ENCODE measurements at regions not wholly inside any gene's neighbourhood (a gene's known extent, or its start where the extent isn't known, plus 50 kb on each side); places are given as distances from the start of the nearest gene placed in this dataset.

DNA sequence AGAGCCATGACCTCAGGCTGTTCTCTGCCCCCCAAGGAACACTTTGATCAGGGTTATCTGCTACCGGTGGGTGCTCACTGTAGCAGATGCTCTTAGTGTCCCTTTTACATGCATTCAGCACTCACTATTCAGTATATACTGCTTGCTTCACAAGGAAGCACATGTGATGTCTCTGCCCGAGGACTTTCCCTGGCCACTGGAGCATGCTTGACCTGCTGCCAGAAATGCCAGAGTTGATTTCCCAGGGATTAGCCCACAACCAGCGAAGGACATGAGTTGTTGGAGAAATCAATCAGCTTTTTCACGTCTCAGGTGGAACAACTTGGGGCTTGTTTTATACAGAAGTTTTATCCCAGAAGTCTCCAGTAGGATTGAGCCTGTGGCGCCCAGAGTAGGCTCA, 51.2 kb upstream of the RPS6KA3 start:
- POLR2A ChIA-PET = no interaction called here
- 21% methylated on average over 5 of the region's 5 CpGs for WGBS (ENCODE audit: low lambda C conversion rate)
- H3K9me3 ChIP-seq = no peaks in the 10 kb centered on the region
- no peaks in the 10 kb centered on the region for H3K9me2 ChIP-seq
- CTCF ChIA-PET = interaction anchor here (1.0 to 1.3 kb wide), 2 partner anchors 11 to 30 kb away, joined by 3 read pairs; no protein-coding TSS in a partner anchor
- no peak for DNase-seq
- no peak overlapping the region for H3K4me3 ChIP-seq (ENCODE audit: low read depth in 2 of 2, low read length in 1 of 2)
- no peaks in the 10 kb centered on the region for H3F3A ChIP-seq (replicated peaks; ENCODE audit: insufficient read depth)
- TF ChIP-seq FOXM1 (IDR thresholded peaks at IDR 0.05; ENCODE audit: low read depth) (no peak), FOXJ3 (CRISPR knock-in tag; IDR thresholded peaks at IDR 0.05) (no peak), FOSL2 (IDR thresholded peaks at IDR 0.05; ENCODE audit: borderline replicate concordance, low read depth) (no peak), GABPA (IDR thresholded peaks at IDR 0.05; ENCODE audit: low read depth) (no peak)
- TF ChIP-seq, protein P1, sequence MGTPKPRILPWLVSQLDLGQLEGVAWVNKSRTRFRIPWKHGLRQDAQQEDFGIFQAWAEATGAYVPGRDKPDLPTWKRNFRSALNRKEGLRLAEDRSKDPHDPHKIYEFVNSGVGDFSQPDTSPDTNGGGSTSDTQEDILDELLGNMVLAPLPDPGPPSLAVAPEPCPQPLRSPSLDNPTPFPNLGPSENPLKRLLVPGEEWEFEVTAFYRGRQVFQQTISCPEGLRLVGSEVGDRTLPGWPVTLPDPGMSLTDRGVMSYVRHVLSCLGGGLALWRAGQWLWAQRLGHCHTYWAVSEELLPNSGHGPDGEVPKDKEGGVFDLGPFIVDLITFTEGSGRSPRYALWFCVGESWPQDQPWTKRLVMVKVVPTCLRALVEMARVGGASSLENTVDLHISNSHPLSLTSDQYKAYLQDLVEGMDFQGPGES (IDR thresholded peaks at IDR 0.05; ENCODE audit: low read depth, low read length) = no peak
- TF ChIP-seq, protein P2, sequence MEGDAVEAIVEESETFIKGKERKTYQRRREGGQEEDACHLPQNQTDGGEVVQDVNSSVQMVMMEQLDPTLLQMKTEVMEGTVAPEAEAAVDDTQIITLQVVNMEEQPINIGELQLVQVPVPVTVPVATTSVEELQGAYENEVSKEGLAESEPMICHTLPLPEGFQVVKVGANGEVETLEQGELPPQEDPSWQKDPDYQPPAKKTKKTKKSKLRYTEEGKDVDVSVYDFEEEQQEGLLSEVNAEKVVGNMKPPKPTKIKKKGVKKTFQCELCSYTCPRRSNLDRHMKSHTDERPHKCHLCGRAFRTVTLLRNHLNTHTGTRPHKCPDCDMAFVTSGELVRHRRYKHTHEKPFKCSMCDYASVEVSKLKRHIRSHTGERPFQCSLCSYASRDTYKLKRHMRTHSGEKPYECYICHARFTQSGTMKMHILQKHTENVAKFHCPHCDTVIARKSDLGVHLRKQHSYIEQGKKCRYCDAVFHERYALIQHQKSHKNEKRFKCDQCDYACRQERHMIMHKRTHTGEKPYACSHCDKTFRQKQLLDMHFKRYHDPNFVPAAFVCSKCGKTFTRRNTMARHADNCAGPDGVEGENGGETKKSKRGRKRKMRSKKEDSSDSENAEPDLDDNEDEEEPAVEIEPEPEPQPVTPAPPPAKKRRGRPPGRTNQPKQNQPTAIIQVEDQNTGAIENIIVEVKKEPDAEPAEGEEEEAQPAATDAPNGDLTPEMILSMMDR (IDR thresholded peaks at IDR 0.05) = no peak
- H3K79me2 ChIP-seq (ENCODE audit: insufficient read depth) = no peaks in the 10 kb centered on the region
- no peak overlapping the region for H2AFZ ChIP-seq (ENCODE audit: low read depth)
- H3K27ac ChIP-seq (ENCODE audit: low read depth in 2 of 2, low read length in 1 of 2) = no peak overlapping the region
- H3K4me2 ChIP-seq = no peak overlapping the region
- H3K9ac ChIP-seq = no peak overlapping the region
- no peaks in the 10 kb centered on the region for H3K4me1 ChIP-seq (ENCODE audit: control insufficient read depth in 1 of 2, insufficient read depth in 2 of 2, low read depth in 1 of 2, low read length in 1 of 2)
- H3K27me3 ChIP-seq (ENCODE audit: insufficient read depth) = no peaks in the 10 kb centered on the region; the same call in 1 of the 2 replicates
- H4K20me1 ChIP-seq (ENCODE audit: insufficient read depth) = no peaks in the 10 kb centered on the region
- no peaks in the 10 kb centered on the region for H3K36me3 ChIP-seq (replicated peaks in 1 of 2; ENCODE audit: control insufficient read depth in 1 of 2, insufficient read depth in 2 of 2, low read length in 1 of 2)
